ENCODE measurements at regions not wholly inside any gene's neighbourhood (a gene's known extent, or its start where the extent isn't known, plus 50 kb on each side); places are given as distances from the start of the nearest gene placed in this dataset.

GRCh38 chr9:111113712-111114111 lies 75.4 kb upstream of the LPAR1 start:
- no peak for TF ChIP-seq CTCF (IDR thresholded peaks at IDR 0.05 in 4 of 5, conservative IDR thresholded peaks at IDR 0.05 in 1 of 5)
- TF ChIP-seq POLR2A (IDR thresholded peaks at IDR 0.05), result no peak
